Effector memory CD4-positive, alpha-beta T cell (primary cell): ENCODE measurements at regions not wholly inside any gene's neighbourhood (a gene's known extent, or its start where the extent isn't known, plus 50 kb on each side); places are given as distances from the start of the nearest gene placed in this dataset.

ENCODE experiments used
- DNase-seq, 3 donors: peaks; one replicate each; pipeline ENCODE4 v3.0.0-alpha.2; 2020
- H3K27ac ChIP-seq: 2 replicates; pipeline ENCODE4 v1.7.0; 2013; ENCODE audit warnings: mild to moderate bottlenecking, low read length, moderate library complexity; ENCODE audit not compliant: insufficient read depth, poor library complexity, severe bottlenecking
- H3K27me3 ChIP-seq: replicated peaks from 2 replicates; pipeline ENCODE4 v1.7.0; 2013; ENCODE audit warnings: mild to moderate bottlenecking, low read length; ENCODE audit not compliant: insufficient read depth, control insufficient read depth, poor library complexity, severe bottlenecking
- H3K36me3 ChIP-seq: 2 replicates; pipeline ENCODE4 v1.7.0; 2013; ENCODE audit warnings: mild to moderate bottlenecking, low read length, moderate library complexity; ENCODE audit not compliant: control insufficient read depth, insufficient read depth
- H3K4me1 ChIP-seq: 2 replicates; pipeline ENCODE4 v1.7.0; 2013; ENCODE audit warnings: low read length, mild to moderate bottlenecking; ENCODE audit not compliant: control insufficient read depth, insufficient read depth, poor library complexity, severe bottlenecking
- H3K4me3 ChIP-seq: 2 replicates; pipeline ENCODE4 v1.7.0; 2013; ENCODE audit warnings: low read length, low read depth, mild to moderate bottlenecking; ENCODE audit not compliant: insufficient read depth, poor library complexity, severe bottlenecking
- H3K9me3 ChIP-seq: 2 replicates; pipeline ENCODE4 v1.7.0; 2013; ENCODE audit warnings: mild to moderate bottlenecking, low read length, moderate library complexity; ENCODE audit not compliant: control insufficient read depth

GRCh38 chr10:23877791-23878320 lies 331.1 kb upstream of the KIAA1217 start:
- H3K36me3 ChIP-seq = no peaks in the 10 kb centered on the region
- no peaks in the 10 kb centered on the region for H3K4me1 ChIP-seq
- H3K27me3 ChIP-seq = no peaks in the 10 kb centered on the region
- no peak for DNase-seq
- H3K27ac ChIP-seq = no peak overlapping the region
- no peak overlapping the region for H3K4me3 ChIP-seq
- no peaks in the 10 kb centered on the region for H3K9me3 ChIP-seq

GRCh38 chr10:23884670-23885069 lies 324.3 kb upstream of the KIAA1217 start:
- Histone ChIP-seq H3K36me3 (no peaks in the 10 kb centered on the region), H3K4me1 (no peaks in the 10 kb centered on the region), H3K9me3 (no peaks in the 10 kb centered on the region), H3K27ac (no peak overlapping the region), H3K27me3 (no peaks in the 10 kb centered on the region), H3K4me3 (no peak overlapping the region)
- DNase-seq = no peak

GRCh38 chr10:23885853-23886252 lies 323.1 kb upstream of the KIAA1217 start:
- no peaks in the 10 kb centered on the region for H3K27me3 ChIP-seq
- no peak overlapping the region for H3K27ac ChIP-seq
- no peaks in the 10 kb centered on the region for H3K36me3 ChIP-seq
- H3K4me1 ChIP-seq = no peaks in the 10 kb centered on the region
- no peaks in the 10 kb centered on the region for H3K9me3 ChIP-seq
- no peak overlapping the region for H3K4me3 ChIP-seq
- DNase-seq = no peak

- Histone ChIP-seq H3K4me1 (no peaks in the 10 kb centered on the region), H3K27me3 (no peaks in the 10 kb centered on the region), H3K9me3 (no peaks in the 10 kb centered on the region), H3K36me3 (no peaks in the 10 kb centered on the region), H3K27ac (no peak overlapping the region), H3K4me3 (no peak overlapping the region)
- DNase-seq = no peak
Observed at GRCh38 chr10:23886355-23886754, 322.6 kb upstream of the KIAA1217 start.

GRCh38 chr10:23891301-23891700 lies 317.6 kb upstream of the KIAA1217 start:
- no peaks in the 10 kb centered on the region for H3K4me1 ChIP-seq
- H3K4me3 ChIP-seq = no peak overlapping the region
- H3K9me3 ChIP-seq = no peaks in the 10 kb centered on the region
- H3K27me3 ChIP-seq = no peaks in the 10 kb centered on the region
- no peak for DNase-seq
- H3K27ac ChIP-seq = no peak overlapping the region
- no peaks in the 10 kb centered on the region for H3K36me3 ChIP-seq

GRCh38 chr10:23892296-23892695 lies 316.6 kb upstream of the KIAA1217 start:
- H3K4me3 ChIP-seq = no peak overlapping the region
- no peaks in the 10 kb centered on the region for H3K27me3 ChIP-seq
- DNase-seq = no peak
- H3K9me3 ChIP-seq = no peaks in the 10 kb centered on the region
- H3K4me1 ChIP-seq = no peaks in the 10 kb centered on the region
- no peaks in the 10 kb centered on the region for H3K36me3 ChIP-seq
- H3K27ac ChIP-seq = no peak overlapping the region

GRCh38 chr10:23897267-23897666 lies 311.7 kb upstream of the KIAA1217 start:
- no peaks in the 10 kb centered on the region for H3K27me3 ChIP-seq
- H3K4me3 ChIP-seq = no peak overlapping the region
- no peak overlapping the region for H3K27ac ChIP-seq
- H3K4me1 ChIP-seq = no peaks in the 10 kb centered on the region
- no peaks in the 10 kb centered on the region for H3K36me3 ChIP-seq
- no peaks in the 10 kb centered on the region for H3K9me3 ChIP-seq
- no peak for DNase-seq

- Histone ChIP-seq H3K4me1 (no peaks in the 10 kb centered on the region), H3K36me3 (no peaks in the 10 kb centered on the region), H3K27ac (no peak overlapping the region), H3K27me3 (no peaks in the 10 kb centered on the region), H3K4me3 (no peak overlapping the region), H3K9me3 (no peaks in the 10 kb centered on the region)
- no peak for DNase-seq
Observed at GRCh38 chr10:23897861-23898260, 311.1 kb upstream of the KIAA1217 start.

- Histone ChIP-seq H3K27ac (no peak overlapping the region), H3K4me1 (no peaks in the 10 kb centered on the region), H3K36me3 (no peaks in the 10 kb centered on the region), H3K9me3 (no peaks in the 10 kb centered on the region), H3K4me3 (no peak overlapping the region), H3K27me3 (no peaks in the 10 kb centered on the region)
- DNase-seq = no peak
Observed at GRCh38 chr10:23899166-23899565, 309.8 kb upstream of the KIAA1217 start.

GRCh38 chr10:23910291-23910690 lies 298.6 kb upstream of the KIAA1217 start:
- Histone ChIP-seq H3K36me3 (no peaks in the 10 kb centered on the region), H3K4me3 (no peak overlapping the region)

More at GRCh38 chr10:23910291-23910690, 298.6 kb upstream of the KIAA1217 start:
- no peaks in the 10 kb centered on the region for H3K27me3 ChIP-seq
- no peaks in the 10 kb centered on the region for H3K4me1 ChIP-seq
- H3K9me3 ChIP-seq = no peaks in the 10 kb centered on the region
- no peak overlapping the region for H3K27ac ChIP-seq
- no peak for DNase-seq
